Embryonic facial prominence (tissue), 1 donor: ENCODE measurements at regions not wholly inside any gene's neighbourhood (a gene's known extent, or its start where the extent isn't known, plus 50 kb on each side); places are given as distances from the start of the nearest gene placed in this dataset.
"Not testable (repeated sequence)": the region's sequence is repeated elsewhere in the genome, so short reads cannot be mapped to it uniquely, and the experiment has no call there.

Experiments
- DNase-seq: peaks from one replicate; pipeline ENCODE4 v3.0.0-alpha.2; 2016; ENCODE audit errors: extremely low spot score

GRCh38 chr5:118284230-118284629 lies 704.1 kb downstream of the DTWD2 start:
- DNase-seq: not testable (repeated sequence)

DNA sequence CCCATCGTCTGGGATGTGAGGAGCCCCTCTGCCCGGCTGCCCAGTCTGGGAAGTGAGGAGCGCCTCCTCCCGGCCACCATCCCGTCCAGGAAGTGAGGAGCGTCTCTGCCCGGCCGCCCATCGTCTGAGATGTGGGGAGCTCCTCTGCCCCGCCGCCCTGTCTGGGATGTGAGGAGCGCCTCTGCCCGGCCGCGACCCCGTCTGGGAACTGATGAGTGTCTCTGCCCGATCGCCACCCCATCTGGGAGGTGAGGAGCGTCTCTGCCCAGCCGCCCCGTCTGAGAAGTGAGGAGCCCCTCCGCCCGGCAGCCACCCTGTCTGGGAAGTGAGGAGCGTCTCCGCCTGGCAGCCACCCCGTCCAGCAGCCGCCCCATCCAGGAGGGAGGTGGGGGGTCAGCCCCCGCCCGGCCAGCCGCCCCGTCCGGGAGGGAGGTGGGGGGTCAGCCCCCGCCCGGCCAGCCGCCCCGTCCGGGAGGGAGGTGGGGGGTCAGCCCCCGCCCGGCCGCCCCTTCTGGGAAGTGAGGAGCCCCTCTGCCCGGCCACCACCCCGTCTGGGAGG lies 705.8 kb downstream of the DTWD2 start:
- DNase-seq: not testable (repeated sequence)

GRCh38 chr5:118279540-118280294 lies 708.6 kb downstream of the DTWD2 start:
- DNase-seq: no peak

- no peak for DNase-seq
These were observed 717.8 kb downstream of the DTWD2 start for GRCh38 chr5:118270526-118270925.

GRCh38 chr5:118258223-118258622 lies 730.1 kb downstream of the DTWD2 start:
- DNase-seq: no peak

DNA sequence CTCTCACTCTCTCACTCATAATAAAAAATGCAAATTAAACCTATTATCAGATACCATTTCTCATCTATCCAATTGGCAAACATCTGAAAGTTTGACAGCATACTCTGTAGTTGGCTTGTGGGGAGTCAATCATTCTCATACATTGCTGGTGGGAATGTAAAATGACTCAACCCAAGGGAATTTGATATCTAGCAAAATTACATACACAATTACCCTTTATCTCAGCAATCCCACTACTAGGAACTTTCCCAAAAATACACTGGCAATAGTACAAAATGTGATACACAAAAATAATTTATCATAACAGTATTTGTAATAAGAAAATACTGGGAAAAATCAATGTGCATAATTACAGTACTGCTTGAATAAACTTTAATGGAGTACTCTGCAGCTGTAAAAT lies 731.3 kb downstream of the DTWD2 start:
- DNase-seq: no peak

DNA sequence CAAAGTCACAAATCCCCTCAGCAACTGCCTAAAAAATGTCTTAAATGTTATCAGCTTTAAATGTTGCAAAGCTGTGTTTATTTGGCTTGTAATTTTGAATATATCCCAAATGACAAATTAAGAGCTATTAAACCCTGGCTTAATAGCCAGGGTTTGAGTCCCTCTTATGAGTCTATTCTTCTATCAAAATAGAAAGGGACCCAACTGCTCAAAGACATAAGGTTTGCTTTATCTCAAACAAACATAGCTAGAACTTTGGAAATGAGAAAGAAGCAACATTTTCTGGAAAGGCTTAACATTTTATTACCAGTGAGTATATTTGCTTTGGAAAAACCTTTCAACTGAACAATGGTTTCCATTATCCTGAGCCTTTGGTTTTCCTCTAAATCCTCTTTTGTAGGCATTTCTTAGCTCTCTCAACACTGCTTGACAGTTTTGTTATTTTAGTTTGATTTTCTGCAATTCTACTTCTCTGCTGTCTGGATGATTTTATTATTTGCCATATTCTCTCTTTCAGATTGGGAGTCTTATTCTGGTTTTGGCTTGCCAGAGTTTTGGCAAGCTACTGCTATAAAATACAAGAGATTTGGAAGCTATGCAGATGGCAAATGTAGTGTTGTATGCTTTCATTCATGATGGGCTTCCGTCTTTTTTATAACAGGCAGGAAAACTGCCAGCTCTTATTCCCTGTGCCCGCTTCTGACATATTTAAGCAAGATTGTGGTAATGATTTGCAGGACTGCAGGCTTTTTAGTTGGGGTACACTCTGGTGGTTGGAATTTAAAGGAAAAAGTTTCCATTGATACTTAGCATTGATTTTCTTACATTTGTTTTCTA lies 734.9 kb downstream of the DTWD2 start:
- peak; percentile 43 for DNase-seq

GRCh38 chr5:118249386-118249785 lies 739.0 kb downstream of the DTWD2 start:
- no peak for DNase-seq

GRCh38 chr5:118247458-118247857 lies 740.9 kb downstream of the DTWD2 start:
- DNase-seq: no peak

DNA sequence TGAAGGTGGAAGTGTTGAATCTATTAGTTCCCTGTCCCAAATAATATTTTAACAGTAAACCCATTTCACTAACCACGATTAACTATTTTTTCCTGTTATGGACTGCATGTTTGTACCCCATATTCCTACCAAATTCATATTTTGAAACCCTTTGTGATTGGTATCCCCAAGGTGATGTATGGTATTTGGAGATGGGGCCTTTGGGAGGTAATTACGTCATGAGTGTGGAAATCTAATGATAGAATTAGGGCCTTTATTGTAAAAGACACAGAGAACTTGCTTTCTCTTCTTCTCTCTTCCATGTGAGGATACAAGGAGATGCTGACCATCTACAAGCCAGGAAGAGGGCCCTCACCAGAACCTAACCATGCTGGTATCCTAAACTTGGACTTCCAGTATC lies 744.7 kb downstream of the DTWD2 start:
- no peak for DNase-seq

DNA sequence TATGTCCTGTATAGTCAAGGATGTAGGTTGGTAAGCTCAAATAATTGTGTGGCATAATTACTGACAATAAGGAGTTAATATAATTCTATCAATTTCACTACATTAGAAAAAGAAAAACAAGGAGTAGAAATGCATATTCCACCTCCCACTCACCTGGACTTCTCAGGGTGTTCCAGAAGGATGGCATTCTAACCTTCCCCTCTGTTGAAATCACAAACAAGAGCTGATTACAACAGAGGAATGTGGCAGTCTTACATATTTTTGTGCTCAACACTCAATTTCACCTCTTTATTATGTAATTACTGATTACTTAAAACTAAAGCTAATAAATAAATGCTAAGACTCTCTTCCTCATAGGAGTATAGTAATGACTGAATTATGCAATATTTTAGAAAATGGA lies 745.3 kb downstream of the DTWD2 start:
- no peak for DNase-seq

DNA sequence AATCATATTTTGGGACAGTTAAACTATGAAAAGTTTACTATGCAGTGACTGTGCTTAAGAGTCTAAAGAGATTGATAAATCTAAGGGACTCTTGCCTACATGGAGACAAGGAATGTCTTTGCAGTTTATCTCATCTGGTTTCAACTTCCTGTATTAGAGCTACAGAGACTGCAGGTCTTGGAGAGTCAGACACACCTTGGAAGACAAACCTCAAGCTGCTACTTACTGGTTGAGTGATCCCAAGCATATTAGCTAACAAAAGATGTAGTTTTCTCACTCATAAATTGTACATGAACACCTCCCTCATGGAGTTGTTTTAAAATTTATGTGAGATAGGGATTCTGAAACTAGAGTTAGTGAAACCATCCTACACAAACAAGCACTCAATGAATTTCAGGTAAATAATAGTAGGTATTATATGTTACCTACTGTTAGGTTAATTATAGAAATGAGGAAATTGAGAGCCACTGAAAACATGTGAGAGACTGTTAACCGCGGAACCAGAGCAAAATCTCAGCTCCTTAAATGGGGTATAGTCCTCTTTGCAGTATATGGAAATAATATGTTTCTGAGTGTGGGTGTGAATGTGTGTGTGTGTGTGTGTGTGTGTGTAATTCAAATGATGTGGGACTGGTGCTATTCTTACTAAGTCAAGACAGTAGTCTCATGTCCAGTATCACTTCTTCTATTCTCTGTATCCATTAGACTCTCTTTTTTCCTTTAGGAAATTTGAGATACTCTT lies 752.1 kb downstream of the DTWD2 start:
- no peak for DNase-seq

DNA sequence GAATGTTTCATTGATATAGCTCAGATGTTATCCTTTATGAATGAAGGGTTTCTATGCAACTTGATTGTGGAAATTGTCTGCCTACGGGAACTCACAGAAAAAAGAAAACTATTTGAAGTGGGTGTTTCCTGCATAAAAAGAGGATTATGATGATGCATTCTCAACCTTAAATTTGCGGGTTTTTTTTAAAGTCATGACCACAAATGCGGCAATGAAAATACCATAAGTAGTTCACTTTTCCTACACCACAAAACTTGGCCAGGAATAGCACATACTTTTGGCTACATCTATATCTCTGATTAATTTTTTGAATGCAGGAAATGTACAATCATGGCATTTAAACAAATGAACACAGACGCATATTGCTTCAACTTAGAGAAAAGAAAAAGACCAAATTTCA lies 754.7 kb downstream of the DTWD2 start:
- DNase-seq: peak; percentile 31

DNA sequence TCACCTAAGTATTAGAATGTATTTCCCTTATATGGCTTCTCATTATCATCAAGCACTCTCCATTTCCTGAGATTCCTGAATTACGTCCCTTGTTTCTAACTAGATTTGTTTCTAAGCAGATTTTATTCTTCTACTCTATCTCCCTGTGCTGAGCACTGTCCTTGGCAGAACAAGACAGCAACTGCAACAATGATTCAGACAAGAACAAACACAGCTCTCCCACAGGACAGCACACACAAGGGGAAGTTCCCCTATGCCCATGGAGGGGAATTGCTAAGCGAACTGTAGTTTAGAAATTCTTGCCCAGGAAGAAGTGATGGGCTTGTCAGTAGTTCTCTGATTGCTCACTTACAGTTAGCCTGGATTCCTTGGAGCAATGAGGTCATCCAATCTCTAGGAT lies 759.9 kb downstream of the DTWD2 start:
- DNase-seq: no peak

- no peak for DNase-seq
These were observed 763.8 kb downstream of the DTWD2 start for GRCh38 chr5:118224546-118224945.

DNA sequence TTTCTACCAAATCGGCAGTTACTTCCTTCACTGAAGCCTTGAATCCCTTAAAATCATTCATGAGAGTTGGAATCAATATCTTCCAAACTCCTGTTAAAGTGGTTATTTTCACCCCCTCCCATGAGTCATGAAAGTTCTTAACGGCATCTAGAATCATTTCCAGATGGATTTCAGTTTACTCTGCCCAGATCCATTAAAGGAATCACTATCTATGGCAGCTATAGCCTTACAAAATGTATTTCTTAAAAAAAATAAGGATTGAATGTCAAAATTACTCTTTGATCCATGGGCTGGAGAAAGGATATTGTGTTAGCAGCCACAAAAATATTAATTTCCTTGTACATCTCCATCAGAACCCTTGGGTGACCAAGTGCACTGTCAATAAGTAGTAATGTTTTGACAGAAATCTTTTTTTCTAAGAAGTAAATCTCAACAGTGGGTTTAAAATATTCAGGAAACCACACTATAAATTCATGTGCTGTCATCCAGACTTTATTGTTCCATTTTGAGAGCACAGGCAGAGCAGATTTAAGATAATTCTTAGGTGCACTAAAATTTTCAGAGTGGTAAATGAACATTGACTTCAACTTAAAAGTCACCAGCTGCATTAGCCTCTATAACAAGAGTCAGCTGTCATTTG lies 767.7 kb downstream of the DTWD2 start:
- DNase-seq: no peak

GRCh38 chr5:118211606-118212005 lies 776.7 kb downstream of the DTWD2 start:
- no peak for DNase-seq

DNA sequence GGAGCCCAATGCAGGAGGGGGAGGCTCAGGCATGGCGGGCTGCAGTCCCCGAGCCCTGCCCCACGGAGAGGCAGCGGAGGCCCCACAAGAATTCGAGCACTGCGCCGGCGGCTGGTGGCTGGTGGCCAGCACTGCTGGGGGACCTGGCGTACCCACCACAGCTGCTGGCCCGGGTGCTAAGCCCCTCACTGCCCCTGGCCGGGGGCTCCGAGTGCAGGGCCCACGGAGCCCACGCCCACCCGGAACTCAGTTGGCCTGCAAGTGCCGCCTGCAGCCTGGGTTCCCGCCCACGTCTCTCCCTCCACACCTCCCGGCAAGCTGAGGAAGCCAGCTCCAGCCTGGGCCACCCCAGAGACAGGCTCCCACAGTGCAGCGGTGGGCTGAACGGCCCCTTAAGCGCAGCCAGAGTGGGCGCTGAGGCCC lies 780.3 kb downstream of the DTWD2 start:
- DNase-seq: no peak

DNA sequence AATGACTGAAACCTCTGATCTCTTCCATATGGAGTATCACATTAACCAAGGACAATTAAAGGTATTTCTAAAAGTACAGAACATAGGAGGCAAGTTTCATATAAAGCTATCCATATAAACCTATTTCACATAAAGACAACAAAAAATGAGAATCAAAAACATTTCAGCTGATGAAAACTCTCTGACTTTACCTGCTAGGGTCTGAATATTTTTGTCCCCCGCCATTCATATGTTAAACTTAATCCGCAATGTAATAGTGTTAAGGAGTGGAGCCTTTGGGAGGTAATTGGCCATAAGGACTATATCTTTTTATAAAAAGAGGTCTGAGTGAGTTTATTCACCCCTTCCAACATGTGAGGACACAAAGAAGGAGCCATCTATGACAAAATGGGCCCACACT lies 788.5 kb downstream of the DTWD2 start:
- no peak for DNase-seq

- no peak for DNase-seq
These were observed 792.1 kb downstream of the DTWD2 start for GRCh38 chr5:118196229-118196628.

DNA sequence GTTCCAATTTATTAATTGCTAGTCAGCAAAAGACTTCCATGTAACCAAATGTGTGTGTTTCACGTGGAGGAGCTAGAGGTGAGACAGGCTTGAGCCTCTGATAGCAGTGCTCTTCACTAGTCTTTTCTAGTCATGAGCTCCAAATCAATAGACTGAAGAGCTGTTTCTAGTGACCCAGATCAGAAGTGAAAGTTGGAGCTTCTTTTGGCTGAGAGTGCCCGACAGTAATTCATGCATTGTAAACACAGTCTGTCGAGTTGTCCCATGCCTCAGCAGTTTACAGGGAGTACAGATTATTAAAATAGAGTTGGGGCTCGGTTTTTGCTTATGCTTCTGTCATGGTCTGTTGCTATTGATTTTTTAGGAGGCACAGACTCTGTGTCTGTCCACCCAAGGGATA lies 793.1 kb downstream of the DTWD2 start:
- DNase-seq: no peak
